ENCODE measurements at regions not wholly inside any gene's neighbourhood (a gene's known extent, or its start where the extent isn't known, plus 50 kb on each side); places are given as distances from the start of the nearest gene placed in this dataset.

DNA sequence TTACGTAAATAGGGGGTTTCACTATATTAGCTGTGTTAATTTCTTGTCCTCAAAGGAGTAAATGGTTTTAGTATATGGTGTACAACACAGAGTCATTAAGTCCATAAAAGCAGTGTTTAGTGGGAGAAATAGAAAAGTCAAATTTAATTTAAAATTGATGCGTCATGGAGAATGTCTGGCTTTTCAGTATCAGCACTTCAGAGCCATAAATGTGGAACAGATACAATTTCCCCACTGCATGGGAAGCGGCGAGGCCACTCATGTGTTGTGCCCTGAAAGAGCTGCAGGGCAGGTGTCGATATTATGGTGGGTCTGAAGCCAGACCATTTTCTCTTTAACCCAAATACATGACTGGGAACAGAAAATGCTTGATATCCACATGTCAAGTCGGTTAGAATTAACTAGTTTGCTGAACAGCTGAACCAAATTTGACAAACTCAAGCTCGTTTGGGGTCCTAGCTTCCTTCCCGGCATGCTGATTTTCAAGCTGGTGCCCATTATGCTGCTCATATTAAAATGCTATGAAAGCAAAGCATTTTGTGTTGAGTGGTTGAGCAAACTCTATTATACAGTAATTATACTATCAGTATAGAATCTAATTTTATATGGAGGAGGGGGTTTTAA lies 364.6 kb upstream of the TBL1XR1 start:
- WGBS, 2 donors: 94 to 95% methylated on average over 8 of the region's 8 CpGs
- intact Hi-C loops (cut with DNase I): no loop called here
- no peak overlapping the region for H3K27ac ChIP-seq
- no peaks in the 10 kb centered on the region for H3K9me3 ChIP-seq
- peaks cover 0 to 11% (median 7%) of the 10 kb centered on the region in 4 donors for H3K4me1 ChIP-seq
- no peaks in the 10 kb centered on the region for H3K27me3 ChIP-seq
- no peak for DNase-seq
- H3K4me3 ChIP-seq: no peak overlapping the region
- TF ChIP-seq, protein P1, sequence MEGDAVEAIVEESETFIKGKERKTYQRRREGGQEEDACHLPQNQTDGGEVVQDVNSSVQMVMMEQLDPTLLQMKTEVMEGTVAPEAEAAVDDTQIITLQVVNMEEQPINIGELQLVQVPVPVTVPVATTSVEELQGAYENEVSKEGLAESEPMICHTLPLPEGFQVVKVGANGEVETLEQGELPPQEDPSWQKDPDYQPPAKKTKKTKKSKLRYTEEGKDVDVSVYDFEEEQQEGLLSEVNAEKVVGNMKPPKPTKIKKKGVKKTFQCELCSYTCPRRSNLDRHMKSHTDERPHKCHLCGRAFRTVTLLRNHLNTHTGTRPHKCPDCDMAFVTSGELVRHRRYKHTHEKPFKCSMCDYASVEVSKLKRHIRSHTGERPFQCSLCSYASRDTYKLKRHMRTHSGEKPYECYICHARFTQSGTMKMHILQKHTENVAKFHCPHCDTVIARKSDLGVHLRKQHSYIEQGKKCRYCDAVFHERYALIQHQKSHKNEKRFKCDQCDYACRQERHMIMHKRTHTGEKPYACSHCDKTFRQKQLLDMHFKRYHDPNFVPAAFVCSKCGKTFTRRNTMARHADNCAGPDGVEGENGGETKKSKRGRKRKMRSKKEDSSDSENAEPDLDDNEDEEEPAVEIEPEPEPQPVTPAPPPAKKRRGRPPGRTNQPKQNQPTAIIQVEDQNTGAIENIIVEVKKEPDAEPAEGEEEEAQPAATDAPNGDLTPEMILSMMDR (IDR thresholded peaks at IDR 0.05): no peak
- no peak for TF ChIP-seq EP300 (IDR thresholded peaks at IDR 0.05)
- no peak for TF ChIP-seq POLR2A (IDR thresholded peaks at IDR 0.05)
- no peak for TF ChIP-seq POLR2AphosphoS5 (IDR thresholded peaks at IDR 0.05)
- H3K36me3 ChIP-seq: no peaks in the 10 kb centered on the region

DNA sequence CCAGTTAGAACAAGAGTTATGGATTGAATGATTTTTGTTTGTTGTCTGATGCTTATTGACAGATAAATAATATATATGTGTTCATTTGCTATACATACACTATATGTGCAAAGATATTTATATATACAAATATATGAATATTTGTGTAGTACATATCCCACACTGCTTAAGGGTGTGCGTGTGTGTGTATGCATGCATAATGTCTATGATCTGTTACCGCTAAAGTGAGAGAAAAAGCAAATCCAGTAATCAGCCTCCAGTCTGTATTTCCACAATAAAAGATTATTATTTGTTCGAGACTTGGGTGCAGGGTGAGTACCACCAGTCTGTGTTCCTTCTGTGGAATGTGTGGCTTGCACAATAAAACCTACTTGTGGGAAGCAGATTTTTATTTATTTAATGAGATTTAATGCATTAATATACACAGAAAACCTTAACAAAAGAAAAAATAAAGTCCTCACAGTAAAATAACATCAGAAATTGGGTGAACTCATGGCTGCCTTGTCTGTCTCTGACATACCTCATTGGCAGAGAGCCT lies 366.0 kb upstream of the TBL1XR1 start:
- Histone ChIP-seq H3K27me3 (no peaks in the 10 kb centered on the region), H3K27ac (peak overlapping the region in 1 of 4 donors; percentile 1), H3K36me3 (no peaks in the 10 kb centered on the region), H3K4me1 (peaks cover 0 to 11% (median 7%) of the 10 kb centered on the region in 4 donors), H3K9me3 (no peaks in the 10 kb centered on the region), H3K4me3 (no peak overlapping the region)
- no peak for TF ChIP-seq EP300 (IDR thresholded peaks at IDR 0.05)
- TF ChIP-seq, protein P1 (IDR thresholded peaks at IDR 0.05): no peak
- no peak for TF ChIP-seq POLR2AphosphoS5 (IDR thresholded peaks at IDR 0.05)
- TF ChIP-seq POLR2A (IDR thresholded peaks at IDR 0.05): no peak
- intact Hi-C loops (cut with DNase I): no loop called here
- DNase-seq: no peak
- WGBS, 2 donors: 75 to 94% methylated on average over 3 of the region's 3 CpGs

- WGBS, 2 donors: 67 to 72% methylated on average over 3 of the region's 3 CpGs
- Histone ChIP-seq H3K4me3 (no peak overlapping the region), H3K27ac (peak overlapping the region in 1 of 4 donors; percentile 1), H3K4me1 (peaks cover 0 to 11% (median 7%) of the 10 kb centered on the region in 4 donors), H3K9me3 (no peaks in the 10 kb centered on the region), H3K36me3 (no peaks in the 10 kb centered on the region), H3K27me3 (no peaks in the 10 kb centered on the region)
- intact Hi-C loops (cut with DNase I): no loop called here
- no peak for DNase-seq
- no peak for TF ChIP-seq POLR2AphosphoS5 (IDR thresholded peaks at IDR 0.05)
- TF ChIP-seq, protein P1 (IDR thresholded peaks at IDR 0.05): no peak
- TF ChIP-seq POLR2A (IDR thresholded peaks at IDR 0.05): no peak
- TF ChIP-seq EP300 (IDR thresholded peaks at IDR 0.05): no peak
These were observed 366.5 kb upstream of the TBL1XR1 start for GRCh38 chr3:177563792-177564191.

DNA sequence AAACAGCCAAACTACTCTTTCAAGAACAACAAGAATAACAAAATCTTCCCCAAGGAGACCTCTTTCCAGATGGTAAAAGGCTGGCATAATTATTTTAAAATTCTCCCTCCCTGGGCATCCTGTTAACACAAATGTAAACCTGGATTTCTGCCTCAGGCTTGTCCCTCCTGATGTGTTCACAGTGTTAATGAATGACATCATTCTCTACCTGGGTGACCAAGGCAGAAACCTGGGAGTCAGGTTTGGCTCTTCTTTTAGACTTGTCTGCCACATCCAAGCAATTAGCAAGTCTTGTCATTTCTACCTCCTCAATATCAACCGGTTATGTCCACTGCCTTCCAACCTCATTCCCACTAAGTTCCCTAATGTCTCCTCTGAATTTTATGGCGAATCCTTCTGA lies 368.7 kb upstream of the TBL1XR1 start:
- Histone ChIP-seq H3K9me3 (no peaks in the 10 kb centered on the region), H3K4me1 (peaks cover 0 to 11% (median 11%) of the 10 kb centered on the region in 4 donors), H3K4me3 (no peak overlapping the region), H3K27me3 (no peaks in the 10 kb centered on the region), H3K36me3 (no peaks in the 10 kb centered on the region), H3K27ac (no peak overlapping the region)
- intact Hi-C loops (cut with DNase I): no loop called here
- WGBS, 2 donors: 96 to 97% methylated on average over 2 of the region's 2 CpGs
- TF ChIP-seq, protein P1 (IDR thresholded peaks at IDR 0.05): no peak
- no peak for TF ChIP-seq EP300 (IDR thresholded peaks at IDR 0.05)
- no peak for TF ChIP-seq POLR2A (IDR thresholded peaks at IDR 0.05)
- TF ChIP-seq POLR2AphosphoS5 (IDR thresholded peaks at IDR 0.05): no peak
- DNase-seq: no peak
